ENCODE measurements at regions not wholly inside any gene's neighbourhood (a gene's known extent, or its start where the extent isn't known, plus 50 kb on each side); places are given as distances from the start of the nearest gene placed in this dataset.
"Not testable (repeated sequence)": the region's sequence is repeated elsewhere in the genome, so short reads cannot be mapped to it uniquely, and the experiment has no call there.

- TF ChIP-seq CTCF (IDR thresholded peaks at IDR 0.05; ENCODE audit: low read length, missing control alignments) = no peak
- no peak overlapping the region for H3K4me3 ChIP-seq (replicated peaks; ENCODE audit: low read depth, low read length)
- peak; percentile 10 for DNase-seq (ENCODE audit: low read depth)
Observed at GRCh38 chr2:52289741-52290140, 1257.8 kb upstream of the NRXN1 start.

- no peak overlapping the region for H3K4me3 ChIP-seq (replicated peaks; ENCODE audit: low read depth, low read length)
- DNase-seq (ENCODE audit: low read depth) = peak; percentile 2
- no peak for TF ChIP-seq CTCF (IDR thresholded peaks at IDR 0.05; ENCODE audit: low read length, missing control alignments)
Observed at GRCh38 chr2:52288596-52288995, 1256.7 kb upstream of the NRXN1 start.

GRCh38 chr2:52269696-52270485, 1238.0 kb upstream of the NRXN1 start:
- H3K4me3 ChIP-seq (replicated peaks; ENCODE audit: low read depth, low read length) = no peak overlapping the region
- TF ChIP-seq CTCF (IDR thresholded peaks at IDR 0.05; ENCODE audit: low read length, missing control alignments) = no peak
- DNase-seq (ENCODE audit: low read depth) = peak; percentile 71

- no peak for DNase-seq (ENCODE audit: low read depth)
- TF ChIP-seq CTCF (IDR thresholded peaks at IDR 0.05; ENCODE audit: low read length, missing control alignments) = no peak
- no peak overlapping the region for H3K4me3 ChIP-seq (replicated peaks; ENCODE audit: low read depth, low read length)
Observed at GRCh38 chr2:52264911-52265310, 1233.0 kb upstream of the NRXN1 start.

GRCh38 chr2:52264488-52264887, 1232.6 kb upstream of the NRXN1 start:
- no peak overlapping the region for H3K4me3 ChIP-seq (replicated peaks; ENCODE audit: low read depth, low read length)
- TF ChIP-seq CTCF (IDR thresholded peaks at IDR 0.05; ENCODE audit: low read length, missing control alignments) = no peak
- DNase-seq (ENCODE audit: low read depth) = no peak

GRCh38 chr2:52260904-52261303, 1229.0 kb upstream of the NRXN1 start:
- no peak for TF ChIP-seq CTCF (IDR thresholded peaks at IDR 0.05; ENCODE audit: low read length, missing control alignments)
- no peak overlapping the region for H3K4me3 ChIP-seq (replicated peaks; ENCODE audit: low read depth, low read length)
- peak; percentile 61 for DNase-seq (ENCODE audit: low read depth)

GRCh38 chr2:52258967-52259366, 1227.0 kb upstream of the NRXN1 start:
- DNase-seq (ENCODE audit: low read depth); H3K4me3 ChIP-seq (replicated peaks; ENCODE audit: low read depth, low read length): not testable (repeated sequence)
